NB4 (cell line): ENCODE measurements at regions not wholly inside any gene's neighbourhood (a gene's known extent, or its start where the extent isn't known, plus 50 kb on each side); places are given as distances from the start of the nearest gene placed in this dataset.

Source experiments
- DNase-seq: peaks from one replicate; pipeline ENCODE4 v3.0.0; 2010; ENCODE audit warnings: low read depth
- H3K4me3 ChIP-seq: one replicate; pipeline ENCODE4 v1.5.1; 2011; ENCODE audit warnings: mild to moderate bottlenecking, low read depth, low read length, moderate library complexity
- CTCF ChIP-seq: IDR thresholded peaks from one replicate; pipeline ENCODE4 v1.5.1; 2012; ENCODE audit warnings: low read depth, low read length
- MYC ChIP-seq: IDR thresholded peaks from 2 replicates; pipeline ENCODE4 v1.6.1; 2011; ENCODE audit warnings: low read depth, low read length
- POLR2A ChIP-seq: IDR thresholded peaks from 2 replicates; pipeline ENCODE4 v1.6.1; 2011; ENCODE audit warnings: mild to moderate bottlenecking; ENCODE audit not compliant: insufficient read length; ENCODE audit errors: extremely low read depth
- TF ChIP-seq, protein P1 (sequence below): IDR thresholded peaks from 2 replicates; pipeline ENCODE4 v1.6.1; 2011; ENCODE audit warnings: low read depth, low read length

DNA sequence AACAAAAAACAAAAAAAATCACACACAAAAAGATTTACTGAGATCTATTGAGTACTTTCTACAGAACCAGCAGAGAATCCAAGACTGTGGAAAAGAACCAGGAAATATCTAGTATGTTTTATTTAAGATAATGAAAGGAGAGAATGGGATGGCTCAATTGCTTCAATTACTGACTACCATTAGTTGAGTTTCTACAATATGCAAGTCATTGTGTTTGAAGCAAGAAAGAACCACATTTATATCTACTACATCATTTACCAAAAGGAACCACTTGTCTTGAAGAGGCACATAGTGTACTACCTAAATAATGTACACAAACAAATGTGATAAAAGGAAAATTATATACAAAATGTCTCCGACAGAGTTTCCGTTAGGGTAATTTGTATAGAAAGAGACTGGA, 325.9 kb upstream of the TNC start:
- TF ChIP-seq, protein P1, sequence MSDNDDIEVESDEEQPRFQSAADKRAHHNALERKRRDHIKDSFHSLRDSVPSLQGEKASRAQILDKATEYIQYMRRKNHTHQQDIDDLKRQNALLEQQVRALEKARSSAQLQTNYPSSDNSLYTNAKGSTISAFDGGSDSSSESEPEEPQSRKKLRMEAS, result no peak
- TF ChIP-seq MYC, result no peak
- no peak for TF ChIP-seq CTCF
- TF ChIP-seq POLR2A, result no peak
- DNase-seq, result no peak
- no peak overlapping the region for H3K4me3 ChIP-seq

DNA sequence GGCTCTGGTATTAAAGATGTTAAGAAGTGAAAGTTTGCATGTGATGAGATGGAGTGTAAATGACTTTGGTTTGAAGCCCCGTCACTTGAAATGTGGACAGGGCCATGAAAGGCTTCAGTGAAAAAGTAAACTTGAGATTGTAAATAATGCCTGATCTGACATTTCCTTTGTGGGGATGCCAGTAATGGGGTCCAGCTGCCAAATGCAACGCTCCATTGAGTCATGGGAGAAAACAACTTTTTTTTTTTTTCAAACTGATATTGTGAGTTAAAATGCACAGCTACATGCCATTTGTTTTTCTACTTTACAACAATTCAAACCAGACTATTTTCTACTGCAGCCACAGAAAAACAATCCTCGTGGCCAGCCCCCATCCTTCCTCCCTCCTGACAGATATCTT, 327.0 kb upstream of the TNC start:
- DNase-seq, result no peak
- no peak overlapping the region for H3K4me3 ChIP-seq
- TF ChIP-seq POLR2A (no peak), MYC (no peak), CTCF (no peak)
- TF ChIP-seq, protein P1, result no peak

DNA sequence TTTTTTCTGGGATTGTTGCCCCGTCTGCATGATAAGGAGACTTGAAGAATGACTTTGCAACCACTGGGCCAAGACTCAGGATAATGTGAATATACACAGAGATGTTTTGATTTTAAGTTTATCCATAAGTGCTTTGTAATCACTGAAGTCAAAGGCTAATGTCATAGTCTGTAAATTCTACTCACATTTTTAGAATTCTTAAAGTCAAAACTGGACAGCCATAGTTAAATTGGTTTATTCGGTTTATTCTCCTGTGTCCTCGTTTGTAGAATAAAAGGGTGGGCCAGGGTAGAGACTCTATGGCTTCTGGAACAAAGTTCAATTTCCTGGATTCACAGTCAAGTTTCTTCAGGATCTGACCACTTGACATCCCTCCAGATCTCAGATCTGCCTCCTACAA, 327.7 kb upstream of the TNC start:
- DNase-seq, result no peak
- no peak for TF ChIP-seq POLR2A
- TF ChIP-seq, protein P1, result no peak
- TF ChIP-seq MYC, result no peak
- TF ChIP-seq CTCF, result no peak
- no peak overlapping the region for H3K4me3 ChIP-seq

DNA sequence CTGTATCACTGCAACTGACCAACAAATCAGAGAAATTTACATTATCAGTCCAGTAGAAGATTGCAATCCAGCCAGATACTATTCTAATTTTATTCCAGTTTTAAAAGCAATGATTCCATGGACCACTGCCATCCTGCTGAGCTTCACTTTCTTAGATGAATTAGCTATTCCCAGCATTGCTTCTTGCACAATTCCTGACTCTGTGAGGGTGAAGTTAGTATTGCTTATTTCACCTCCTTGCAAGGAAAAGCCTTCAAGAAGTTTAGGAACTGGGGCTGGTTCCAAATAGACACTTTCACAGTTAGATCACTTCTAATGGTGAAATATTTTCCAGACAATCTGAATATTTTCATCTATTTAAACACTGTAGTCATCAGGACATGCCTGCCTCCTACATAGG, 338.6 kb upstream of the TNC start:
- no peak overlapping the region for H3K4me3 ChIP-seq
- TF ChIP-seq, protein P1, result no peak
- no peak for DNase-seq

DNA sequence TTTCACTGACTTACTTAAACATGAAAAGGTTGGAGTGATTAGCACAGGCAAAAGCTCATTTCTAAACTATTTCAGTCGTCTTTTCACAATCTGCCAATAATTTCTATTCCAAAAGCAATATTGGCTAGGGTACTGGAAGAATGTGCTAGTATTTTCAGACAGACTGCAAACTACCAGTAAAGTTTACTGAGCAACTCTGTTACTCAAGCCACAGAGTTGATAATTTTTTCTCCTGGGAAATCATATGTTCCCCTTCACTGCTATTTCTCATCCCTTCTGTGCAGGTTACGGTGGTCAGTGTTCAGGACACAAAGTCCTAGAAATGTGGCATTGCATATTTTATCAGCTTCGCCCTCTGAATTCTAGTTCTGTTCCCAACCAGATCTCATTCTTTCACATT, 343.3 kb upstream of the TNC start:
- no peak overlapping the region for H3K4me3 ChIP-seq
- no peak for DNase-seq
- TF ChIP-seq MYC, result no peak
- TF ChIP-seq, protein P1, result no peak
- TF ChIP-seq CTCF, result no peak
- TF ChIP-seq POLR2A, result no peak

- no peak for DNase-seq
- TF ChIP-seq, protein P1, result no peak
- TF ChIP-seq MYC, result no peak
- no peak for TF ChIP-seq POLR2A
- H3K4me3 ChIP-seq, result no peak overlapping the region
These were observed 344.7 kb upstream of the TNC start for GRCh38 chr9:115462623-115463022.

- TF ChIP-seq MYC (no peak), CTCF (no peak), POLR2A (no peak)
- TF ChIP-seq, protein P1, result no peak
- no peak overlapping the region for H3K4me3 ChIP-seq
- DNase-seq, result no peak
These were observed 348.8 kb upstream of the TNC start for GRCh38 chr9:115466756-115467155.
